SJSA1 (cell line): ENCODE measurements at regions not wholly inside any gene's neighbourhood (a gene's known extent, or its start where the extent isn't known, plus 50 kb on each side); places are given as distances from the start of the nearest gene placed in this dataset.

ENCODE experiments used
- DNase-seq, 2 experiments: peaks; one replicate each; pipeline ENCODE4 v3.0.0-alpha.2; 2015 to 2020; ENCODE audit warnings: low spot score in 2 of 2, low read depth in 1 of 2
- H3K27ac ChIP-seq: fragments of 250-450 bp; sonication (Bioruptor Pico); 2 replicates; pipeline ENCODE4 v1.5.1; 2020; ENCODE audit warnings: mild to moderate bottlenecking, moderate library complexity
- H3K27me3 ChIP-seq: fragments of 250-450 bp; sonication (Bioruptor Pico); replicated peaks from 2 replicates; pipeline ENCODE4 v1.5.1; 2020; ENCODE audit warnings: mild to moderate bottlenecking, moderate library complexity
- H3K36me3 ChIP-seq: fragments of 250-450 bp; sonication (Bioruptor Pico); 2 replicates; pipeline ENCODE4 v1.5.1; 2020; ENCODE audit warnings: mild to moderate bottlenecking
- H3K4me1 ChIP-seq: fragments of 250-450 bp; sonication (Bioruptor Pico); replicated peaks from 2 replicates; pipeline ENCODE4 v1.6.1; 2021; ENCODE audit warnings: mild to moderate bottlenecking
- H3K4me3 ChIP-seq: fragments of 250-450 bp; sonication (Bioruptor Pico); 2 replicates; pipeline ENCODE4 v1.5.1; 2020; ENCODE audit warnings: mild to moderate bottlenecking
- H3K9me3 ChIP-seq: fragments of 250-450 bp; sonication (Bioruptor Pico); replicated peaks from 2 replicates; pipeline ENCODE4 v1.5.1; 2020; ENCODE audit warnings: mild to moderate bottlenecking

- Histone ChIP-seq H3K4me1 (no peaks in the 10 kb centered on the region), H3K36me3 (no peaks in the 10 kb centered on the region), H3K9me3 (no peaks in the 10 kb centered on the region), H3K27ac (no peak overlapping the region), H3K4me3 (no peak overlapping the region), H3K27me3 (no peaks in the 10 kb centered on the region; the same call in none of the 2 replicates)
- no peak for DNase-seq
Observed at GRCh38 chr4:110248831-110249253, 50.4 kb upstream of the ELOVL6 start.
